GM10248 (cell line): ENCODE measurements at regions not wholly inside any gene's neighbourhood (a gene's known extent, or its start where the extent isn't known, plus 50 kb on each side); places are given as distances from the start of the nearest gene placed in this dataset.
A peak's percentile ranks its signal among the peaks of the same experiment; 100 is the strongest.

ENCODE experiments used
- CTCF ChIA-PET: fragments of 300-600 bp; sonication (Branson Sonifier 250); formaldehyde crosslinking; extraction: SDS; loops from one replicate; lab custom pipeline; 2021; ENCODE audit warnings: antibody characterized with exemption; lab: Yijun Ruan, JAX
- POLR2A ChIA-PET: fragments of 350-650 bp; sonication (Branson Sonifier 250); formaldehyde crosslinking; extraction: SDS; loops from one replicate; lab custom pipeline; 2020; ENCODE audit warnings: antibody characterized with exemption; lab: Yijun Ruan, JAX
- DNase-seq: peaks from one replicate; pipeline ENCODE4 v3.0.0; 2012; ENCODE audit errors: extremely low spot score
- CTCF ChIP-seq: IDR thresholded peaks from 2 replicates; pipeline ENCODE4 v1.5.1; 2012; ENCODE audit warnings: mild to moderate bottlenecking, low read depth; ENCODE audit errors: extremely low read depth, missing control alignments, control extremely low read depth

- ChIA-PET CTCF (no interaction called here), POLR2A (no interaction called here)
- no peak for TF ChIP-seq CTCF
- DNase-seq = peak; percentile 35
Measured at GRCh38 chr12:115451780-115452736, 768.1 kb upstream of the TBX3 start.

DNA sequence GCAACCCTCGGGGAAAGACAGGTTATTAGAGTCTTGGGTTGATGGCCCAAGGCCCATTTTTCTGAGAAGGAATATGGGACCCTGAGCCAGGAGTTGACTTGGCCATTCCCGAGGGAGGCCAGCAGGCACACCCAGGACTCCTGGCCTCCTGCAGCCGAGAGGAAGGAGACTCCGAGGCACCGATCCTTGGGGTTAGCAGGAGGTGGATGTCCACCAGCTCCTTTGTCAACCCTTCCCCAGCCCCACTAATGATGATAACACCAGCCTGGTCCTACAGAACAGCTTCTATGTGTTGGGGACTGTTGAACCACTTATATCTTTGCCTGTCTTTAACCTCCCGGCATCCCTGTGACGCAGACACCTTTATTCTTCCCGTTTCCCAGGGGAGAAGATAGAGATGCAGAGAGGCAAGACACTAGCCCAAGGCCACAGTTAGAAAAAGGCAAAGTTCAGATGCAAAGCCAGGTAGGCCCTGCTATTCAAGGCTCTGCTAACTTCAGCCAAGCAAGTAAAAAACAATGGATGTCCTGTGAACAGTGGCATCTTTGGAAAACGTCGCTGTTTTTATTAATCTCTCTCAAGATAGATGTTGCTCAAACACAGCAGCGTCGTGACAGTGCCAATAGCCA lies 767.3 kb upstream of the TBX3 start:
- DNase-seq = no peak
- POLR2A ChIA-PET = no interaction called here
- CTCF ChIA-PET = no interaction called here
- no peak for TF ChIP-seq CTCF

DNA sequence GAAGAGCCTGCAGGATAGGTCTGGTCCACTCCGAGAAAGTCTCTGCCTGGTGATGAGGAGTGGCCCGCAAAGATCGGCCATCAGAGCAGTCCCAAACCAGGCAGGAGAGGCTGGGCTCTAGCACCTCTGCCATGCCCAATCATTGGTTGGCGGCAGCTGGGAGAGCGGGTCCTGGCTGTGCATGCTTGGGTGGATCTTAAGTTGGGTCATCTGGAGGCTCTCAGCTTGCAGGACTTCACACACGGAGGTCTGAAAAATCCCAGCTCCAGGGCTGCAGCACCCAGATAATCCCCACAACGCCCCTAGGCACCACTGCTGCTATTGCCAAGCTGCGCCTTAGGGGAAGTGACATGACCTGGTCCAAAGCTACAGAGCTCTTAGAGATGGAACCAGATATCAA lies 766.7 kb upstream of the TBX3 start:
- no peak for DNase-seq
- TF ChIP-seq CTCF = no peak
- ChIA-PET POLR2A (no interaction called here), CTCF (no interaction called here)

- ChIA-PET POLR2A (no interaction called here), CTCF (interaction anchor here (1.3 kb wide), 1 partner anchor 10 kb away, joined by 4 read pairs; no protein-coding TSS in a partner anchor)
- no peak for DNase-seq
- TF ChIP-seq CTCF = no peak
Measured at GRCh38 chr12:115450017-115450416, 766.0 kb upstream of the TBX3 start.

- TF ChIP-seq CTCF = no peak
- POLR2A ChIA-PET = no interaction called here
- DNase-seq = no peak
- CTCF ChIA-PET = interaction anchor here (1.3 kb wide), 1 partner anchor 10 kb away, joined by 4 read pairs; no protein-coding TSS in a partner anchor
Measured at GRCh38 chr12:115449526-115449925, 765.6 kb upstream of the TBX3 start.

DNA sequence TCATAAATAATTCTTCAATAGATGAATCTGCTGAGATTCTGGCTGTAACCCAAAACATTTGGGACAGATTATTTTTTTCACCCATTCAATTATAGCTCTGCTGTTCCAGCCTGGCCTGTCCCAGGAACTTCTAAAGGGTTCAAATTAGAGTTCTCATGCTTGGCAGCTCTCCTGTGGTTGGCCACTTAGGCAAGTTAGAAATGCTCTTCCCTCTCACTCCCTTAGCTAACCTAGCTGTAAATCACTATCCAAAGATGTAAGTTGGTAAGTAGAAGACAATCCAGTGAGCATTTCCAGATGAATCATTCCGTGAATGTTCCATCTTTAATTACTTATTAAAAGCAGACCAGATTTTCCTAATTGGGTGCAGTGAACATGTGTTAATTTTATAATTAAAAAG lies 760.4 kb upstream of the TBX3 start:
- no peak for DNase-seq
- POLR2A ChIA-PET = no interaction called here
- CTCF ChIA-PET = no interaction called here
- TF ChIP-seq CTCF = no peak
